ENCODE measurements at regions not wholly inside any gene's neighbourhood (a gene's known extent, or its start where the extent isn't known, plus 50 kb on each side); places are given as distances from the start of the nearest gene placed in this dataset.

DNA sequence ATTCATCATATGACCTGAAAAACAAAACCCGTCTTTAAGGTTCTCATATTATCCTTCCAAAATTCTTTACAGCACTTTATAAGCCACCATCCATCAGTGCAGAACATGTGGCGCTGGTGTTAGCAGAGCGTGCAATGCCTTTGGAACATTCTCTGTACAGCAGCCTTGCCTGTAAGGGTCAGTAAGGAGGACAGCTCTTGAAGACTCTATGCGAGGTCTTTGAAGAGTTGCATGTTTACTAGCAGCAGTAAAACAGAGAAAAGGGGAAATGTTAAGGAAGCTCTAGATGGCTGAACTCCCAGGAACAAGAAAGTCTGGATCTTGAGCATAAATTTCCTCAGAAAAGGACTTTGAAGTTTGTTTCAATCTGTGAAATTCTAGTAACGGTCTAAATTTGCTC is 365.6 kb downstream of the DUSP10 start:
- H3K36me3 ChIP-seq (ENCODE audit: control insufficient read depth in 2 of 3, insufficient read depth in 3 of 3, low read length in 3 of 3): no peaks in the 10 kb centered on the region
- H3K9me3 ChIP-seq (ENCODE audit: control insufficient read depth in 2 of 3, insufficient read depth in 1 of 3, low read length in 3 of 3): no peaks in the 10 kb centered on the region
- H3K9ac ChIP-seq (ENCODE audit: low read length in 3 of 3): no peak overlapping the region
- H3K27ac ChIP-seq (ENCODE audit: low read depth in 2 of 2, low read length in 2 of 2): no peak overlapping the region
- peak in 2 of 5 donors; percentile 61 to 79 for DNase-seq
- FAIRE-seq: no peak
- H3K4me3 ChIP-seq (ENCODE audit: low read length in 3 of 3): no peak overlapping the region
- TF ChIP-seq, protein P1, sequence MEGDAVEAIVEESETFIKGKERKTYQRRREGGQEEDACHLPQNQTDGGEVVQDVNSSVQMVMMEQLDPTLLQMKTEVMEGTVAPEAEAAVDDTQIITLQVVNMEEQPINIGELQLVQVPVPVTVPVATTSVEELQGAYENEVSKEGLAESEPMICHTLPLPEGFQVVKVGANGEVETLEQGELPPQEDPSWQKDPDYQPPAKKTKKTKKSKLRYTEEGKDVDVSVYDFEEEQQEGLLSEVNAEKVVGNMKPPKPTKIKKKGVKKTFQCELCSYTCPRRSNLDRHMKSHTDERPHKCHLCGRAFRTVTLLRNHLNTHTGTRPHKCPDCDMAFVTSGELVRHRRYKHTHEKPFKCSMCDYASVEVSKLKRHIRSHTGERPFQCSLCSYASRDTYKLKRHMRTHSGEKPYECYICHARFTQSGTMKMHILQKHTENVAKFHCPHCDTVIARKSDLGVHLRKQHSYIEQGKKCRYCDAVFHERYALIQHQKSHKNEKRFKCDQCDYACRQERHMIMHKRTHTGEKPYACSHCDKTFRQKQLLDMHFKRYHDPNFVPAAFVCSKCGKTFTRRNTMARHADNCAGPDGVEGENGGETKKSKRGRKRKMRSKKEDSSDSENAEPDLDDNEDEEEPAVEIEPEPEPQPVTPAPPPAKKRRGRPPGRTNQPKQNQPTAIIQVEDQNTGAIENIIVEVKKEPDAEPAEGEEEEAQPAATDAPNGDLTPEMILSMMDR (IDR thresholded peaks at IDR 0.05; ENCODE audit: borderline replicate concordance, extremely low read depth, insufficient read depth): no peak
- intact Hi-C loops (cut with DNase I): no loop called here
- H3K27me3 ChIP-seq (ENCODE audit: control insufficient read depth, insufficient read depth, low read length): no peaks in the 10 kb centered on the region
- peaks cover 0 to 3% (median 0%) of the 10 kb centered on the region in 3 donors for H3K4me1 ChIP-seq (ENCODE audit: control insufficient read depth in 2 of 3, insufficient read depth in 2 of 3, low read depth in 1 of 3, low read length in 3 of 3)

DNA sequence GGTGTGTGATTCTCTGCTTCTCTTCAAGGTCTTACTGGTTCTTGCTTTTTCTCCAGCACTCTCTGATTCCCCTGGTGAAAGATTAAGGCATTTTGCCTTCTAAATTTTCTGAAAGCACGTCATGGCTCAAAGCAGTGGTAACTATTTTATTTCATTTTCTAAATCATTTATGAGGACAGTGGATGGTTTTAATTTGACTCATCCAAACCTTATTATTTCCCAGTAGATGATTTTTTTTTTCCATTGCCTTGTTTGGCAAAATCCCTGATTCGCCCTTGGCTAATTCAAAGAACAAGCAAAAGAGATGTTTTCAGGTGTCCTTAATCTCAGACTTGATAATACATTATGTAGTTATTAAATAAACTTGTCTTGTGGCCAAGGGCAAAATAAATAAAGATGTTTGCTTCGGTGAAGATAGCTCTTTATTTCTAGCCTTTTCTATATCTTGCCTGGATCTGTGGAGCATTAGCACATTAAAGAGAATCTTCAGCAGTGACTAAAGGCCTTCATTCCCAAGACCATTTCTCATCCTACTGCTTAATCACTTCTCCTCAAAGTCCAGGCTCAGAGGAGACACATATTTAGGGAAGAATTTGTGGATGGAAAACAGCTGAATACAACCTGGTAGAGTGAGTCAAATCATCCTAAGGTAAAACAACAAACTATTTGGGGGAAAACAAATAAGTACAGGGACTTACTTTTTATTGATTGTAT is 359.8 kb downstream of the DUSP10 start:
- TF ChIP-seq, protein P1 (IDR thresholded peaks at IDR 0.05; ENCODE audit: borderline replicate concordance, extremely low read depth, insufficient read depth): no peak
- Histone ChIP-seq H3K4me3 (ENCODE audit: low read length in 3 of 3) (no peak overlapping the region), H3K4me1 (ENCODE audit: control insufficient read depth in 2 of 3, insufficient read depth in 2 of 3, low read depth in 1 of 3, low read length in 3 of 3) (no peaks in the 10 kb centered on the region), H3K27me3 (ENCODE audit: control insufficient read depth, insufficient read depth, low read length) (no peaks in the 10 kb centered on the region), H3K27ac (ENCODE audit: low read depth in 2 of 2, low read length in 2 of 2) (no peak overlapping the region), H3K9ac (ENCODE audit: low read length in 3 of 3) (no peak overlapping the region), H3K9me3 (ENCODE audit: control insufficient read depth in 2 of 3, insufficient read depth in 1 of 3, low read length in 3 of 3) (no peaks in the 10 kb centered on the region), H3K36me3 (ENCODE audit: control insufficient read depth in 2 of 3, insufficient read depth in 3 of 3, low read length in 3 of 3) (no peaks in the 10 kb centered on the region)
- DNase-seq (no peak), FAIRE-seq (no peak)
- intact Hi-C loops (cut with DNase I): no loop called here

DNA sequence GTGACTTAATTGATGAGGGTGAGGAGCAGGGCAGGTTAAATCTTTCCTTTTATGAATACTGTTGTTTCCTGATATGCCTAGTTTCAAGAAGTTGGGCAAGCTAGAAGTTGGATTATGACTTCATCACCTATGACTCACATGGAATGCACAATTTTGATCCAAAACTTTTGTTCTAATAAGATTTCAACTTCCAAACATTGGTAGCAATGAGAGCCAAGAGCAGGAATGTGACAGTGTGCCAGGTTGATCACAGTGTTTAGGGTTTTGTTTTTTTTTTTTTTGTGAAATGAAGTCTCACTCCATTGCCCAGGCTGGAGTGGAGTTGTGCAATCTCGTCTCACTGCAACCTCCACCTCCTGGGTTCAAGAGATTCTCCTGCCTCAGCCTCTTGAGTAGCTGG is 349.4 kb downstream of the DUSP10 start:
- TF ChIP-seq, protein P1 (IDR thresholded peaks at IDR 0.05; ENCODE audit: borderline replicate concordance, extremely low read depth, insufficient read depth): no peak
- no peak for FAIRE-seq
- Histone ChIP-seq H3K9ac (ENCODE audit: low read length in 3 of 3) (no peak overlapping the region), H3K4me1 (ENCODE audit: control insufficient read depth in 2 of 3, insufficient read depth in 2 of 3, low read depth in 1 of 3, low read length in 3 of 3) (no peaks in the 10 kb centered on the region), H3K27me3 (ENCODE audit: control insufficient read depth, insufficient read depth, low read length) (no peaks in the 10 kb centered on the region), H3K9me3 (ENCODE audit: control insufficient read depth in 2 of 3, insufficient read depth in 1 of 3, low read length in 3 of 3) (peaks cover 0 to 7% (median 0%) of the 10 kb centered on the region in 3 donors), H3K36me3 (ENCODE audit: control insufficient read depth in 2 of 3, insufficient read depth in 3 of 3, low read length in 3 of 3) (no peaks in the 10 kb centered on the region), H3K4me3 (ENCODE audit: low read length in 3 of 3) (no peak overlapping the region), H3K27ac (ENCODE audit: low read depth in 2 of 2, low read length in 2 of 2) (no peak overlapping the region)
- intact Hi-C loops (cut with DNase I): no loop called here
- no peak for DNase-seq
